ENCODE measurements at regions not wholly inside any gene's neighbourhood (a gene's known extent, or its start where the extent isn't known, plus 50 kb on each side); places are given as distances from the start of the nearest gene placed in this dataset.

DNA sequence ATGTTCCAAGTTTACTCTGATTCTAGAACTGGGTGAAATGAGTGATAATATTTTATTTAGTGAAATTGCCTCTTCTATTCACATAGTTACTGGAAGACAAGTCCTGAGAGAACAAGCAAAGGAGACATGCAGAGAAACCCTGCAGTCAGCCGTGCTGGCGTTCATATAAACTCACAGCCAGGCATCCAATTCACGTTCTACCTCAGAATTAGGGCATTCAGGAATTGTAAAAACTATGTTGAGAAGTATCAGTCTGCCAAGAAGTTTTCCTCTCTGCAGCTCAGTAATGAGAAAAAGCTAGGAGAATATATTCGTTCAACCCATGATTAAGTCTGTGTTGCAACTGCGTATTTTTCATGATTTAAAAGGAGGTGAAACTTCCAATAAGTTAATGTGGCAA is 156.2 kb upstream of the DSEL start (continued):
- TF ChIP-seq KDM4A (IDR thresholded peaks at IDR 0.05; ENCODE audit: low read depth, low read length, severe bottlenecking) = no peak
- TF ChIP-seq RNF2 (IDR thresholded peaks at IDR 0.05; ENCODE audit: borderline replicate concordance, low read depth, low read length, missing control alignments, poor library complexity, severe bottlenecking) = no peak
- TF ChIP-seq CEBPB (IDR thresholded peaks at IDR 0.05; ENCODE audit: low read depth, low read length) = no peak
- TF ChIP-seq TBP (IDR thresholded peaks at IDR 0.05; ENCODE audit: low read depth, low read length) = no peak
